ENCODE measurements at regions not wholly inside any gene's neighbourhood (a gene's known extent, or its start where the extent isn't known, plus 50 kb on each side); places are given as distances from the start of the nearest gene placed in this dataset.

GRCh38 chr4:124777007-124777406 lies 64.5 kb upstream of the ANKRD50 start:
- Histone ChIP-seq H3K36me3 (ENCODE audit: control insufficient read depth in 1 of 2, insufficient read depth in 2 of 2, low read length in 2 of 2) (no peaks in the 10 kb centered on the region), H3K9ac (ENCODE audit: low read length) (no peak overlapping the region), H3K9me3 (ENCODE audit: control insufficient read depth in 1 of 2, insufficient read depth in 1 of 2, low read depth in 1 of 2, low read length in 2 of 2) (no peaks in the 10 kb centered on the region), H3K27ac (ENCODE audit: low read depth, low read length) (no peak overlapping the region), H3K27me3 (ENCODE audit: insufficient read depth, low read length) (no peaks in the 10 kb centered on the region), H3K4me2 (ENCODE audit: low read length) (no peak overlapping the region), H2AFZ (ENCODE audit: low read depth, low read length, poor library complexity, severe bottlenecking) (no peak overlapping the region), H4K20me1 (ENCODE audit: insufficient read depth) (no peaks in the 10 kb centered on the region), H3K9me2 (ENCODE audit: insufficient read depth) (peaks cover 3% of the 10 kb centered on the region; the same call in 1 of the 2 replicates), H3K4me3 (replicated peaks in 1 of 2; ENCODE audit: low read depth in 1 of 2, low read length in 2 of 2) (no peak overlapping the region), H3K4me1 (ENCODE audit: control insufficient read depth in 1 of 2, insufficient read depth in 2 of 2, low read length in 2 of 2) (no peaks in the 10 kb centered on the region), H3K79me2 (ENCODE audit: insufficient read depth, low read length) (no peaks in the 10 kb centered on the region)
- no TSS peak for BruUV-seq (replicated peaks)
- intact Hi-C loops (cut with micrococcal nuclease): no loop called here
- RAD21 ChIA-PET (ENCODE audit: low non-redundant PET in 1 of 2, low total read pairs in 2 of 2, uncharacterized antibody in 2 of 2, unreplicated experiment in 2 of 2): no interaction called here
- CTCF ChIA-PET: no interaction called here
- ATAC-seq (no peak), DNase-seq (ENCODE audit: low read depth, low spot score) (no peak)
- no peak for TF ChIP-seq JUND (IDR thresholded peaks at IDR 0.05)
- POLR2A ChIA-PET: no interaction called here

- POLR2A ChIA-PET: no interaction called here
Measured at GRCh38 chr4:124768596-124769365, 56.2 kb upstream of the ANKRD50 start.

More at GRCh38 chr4:124768596-124769365, 56.2 kb upstream of the ANKRD50 start:
- no peaks in the 10 kb centered on the region for H3K27me3 ChIP-seq (ENCODE audit: insufficient read depth, low read length)
- no peak overlapping the region for H2AFZ ChIP-seq (ENCODE audit: low read depth, low read length, poor library complexity, severe bottlenecking)
- BruUV-seq (replicated peaks): no TSS peak
- intact Hi-C loops (cut with micrococcal nuclease): no loop called here
- no peaks in the 10 kb centered on the region for H3K9me2 ChIP-seq (ENCODE audit: insufficient read depth)
- no peaks in the 10 kb centered on the region for H3K79me2 ChIP-seq (ENCODE audit: insufficient read depth, low read length)
- H3K4me2 ChIP-seq (ENCODE audit: low read length): no peak overlapping the region
- no peaks in the 10 kb centered on the region for H3K9me3 ChIP-seq (ENCODE audit: control insufficient read depth in 1 of 2, insufficient read depth in 1 of 2, low read depth in 1 of 2, low read length in 2 of 2)
- RAD21 ChIA-PET (ENCODE audit: low non-redundant PET in 1 of 2, low total read pairs in 2 of 2, uncharacterized antibody in 2 of 2, unreplicated experiment in 2 of 2): no interaction called here
- no peak overlapping the region for H3K9ac ChIP-seq (ENCODE audit: low read length)
- TF ChIP-seq CBX3 (IDR thresholded peaks at IDR 0.05; ENCODE audit: low read depth): no peak
- no peak for TF ChIP-seq RAD21 (IDR thresholded peaks at IDR 0.05; ENCODE audit: low read depth)
- TF ChIP-seq CTCF (IDR thresholded peaks at IDR 0.05 in 2 of 3, conservative IDR thresholded peaks at IDR 0.05 in 1 of 3; ENCODE audit: borderline replicate concordance in 1 of 3, insufficient read depth in 1 of 3, low read depth in 2 of 3, low read length in 2 of 3): no peak
- TF ChIP-seq SIN3A (IDR thresholded peaks at IDR 0.05; ENCODE audit: low read depth): no peak
- TF ChIP-seq SP1 (IDR thresholded peaks at IDR 0.05; ENCODE audit: low read depth): no peak
- TF ChIP-seq POLR2A (IDR thresholded peaks at IDR 0.05; ENCODE audit: borderline replicate concordance, extremely low read depth, insufficient read depth, insufficient read length): no peak
- no peak for TF ChIP-seq ELF1 (IDR thresholded peaks at IDR 0.05; ENCODE audit: borderline replicate concordance, low read depth)
- no peak for TF ChIP-seq EZH2 (IDR thresholded peaks at IDR 0.05)
- TF ChIP-seq ZNF274 (IDR thresholded peaks at IDR 0.05; ENCODE audit: low read depth, low read length): no peak
- TF ChIP-seq SRF (IDR thresholded peaks at IDR 0.05; ENCODE audit: low read depth): no peak
- H3K27ac ChIP-seq (ENCODE audit: low read depth, low read length): no peak overlapping the region
- H4K20me1 ChIP-seq (ENCODE audit: insufficient read depth): no peaks in the 10 kb centered on the region
- no peak for ATAC-seq
- H3K4me1 ChIP-seq (ENCODE audit: control insufficient read depth in 1 of 2, insufficient read depth in 2 of 2, low read length in 2 of 2): no peaks in the 10 kb centered on the region
- no peak for DNase-seq (ENCODE audit: low read depth, low spot score)
- no peak overlapping the region for H3K4me3 ChIP-seq (replicated peaks in 1 of 2; ENCODE audit: low read depth in 1 of 2, low read length in 2 of 2)
- CTCF ChIA-PET: no interaction called here
- no peaks in the 10 kb centered on the region for H3K36me3 ChIP-seq (ENCODE audit: control insufficient read depth in 1 of 2, insufficient read depth in 2 of 2, low read length in 2 of 2)

Measured in HCT116 (cell line).